ENCODE measurements at regions not wholly inside any gene's neighbourhood (a gene's known extent, or its start where the extent isn't known, plus 50 kb on each side); places are given as distances from the start of the nearest gene placed in this dataset.

GRCh38 chr4:71691416-71692073 is 92.3 kb downstream of the GC start:
- Histone ChIP-seq H3K9me3 (no peaks in the 10 kb centered on the region), H3K27me3 (no peaks in the 10 kb centered on the region), H3K4me3 (no peak overlapping the region), H3K36me3 (no peaks in the 10 kb centered on the region)
- DNase-seq: no peak

DNA sequence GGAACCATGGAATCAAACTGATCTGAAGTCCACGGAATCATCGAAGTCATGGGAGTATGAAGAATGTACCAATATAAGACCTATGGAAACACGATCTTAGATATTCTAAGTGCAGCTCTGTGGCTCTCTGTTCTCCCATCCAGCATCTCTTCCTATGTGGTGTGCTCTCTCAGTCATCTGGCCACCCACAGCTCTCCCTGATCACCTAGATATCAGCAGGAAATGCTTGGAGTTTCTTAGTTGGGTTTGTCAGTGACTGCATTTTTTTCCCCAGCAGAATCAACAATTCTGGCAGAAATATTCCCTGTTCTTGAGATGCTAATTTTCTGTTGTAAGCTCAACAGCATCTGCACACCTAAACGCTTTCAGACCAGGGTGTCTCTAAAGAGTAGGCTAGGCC is 94.1 kb downstream of the GC start:
- Histone ChIP-seq H3K4me3 (no peak overlapping the region), H3K27me3 (no peaks in the 10 kb centered on the region), H3K9me3 (no peaks in the 10 kb centered on the region), H3K36me3 (no peaks in the 10 kb centered on the region)
- no peak for DNase-seq

- no peak for DNase-seq
- no peaks in the 10 kb centered on the region for H3K27me3 ChIP-seq
- H3K36me3 ChIP-seq: no peaks in the 10 kb centered on the region
- no peak overlapping the region for H3K4me3 ChIP-seq
- no peaks in the 10 kb centered on the region for H3K9me3 ChIP-seq
These were observed 96.8 kb downstream of the GC start for GRCh38 chr4:71687056-71687455.

DNA sequence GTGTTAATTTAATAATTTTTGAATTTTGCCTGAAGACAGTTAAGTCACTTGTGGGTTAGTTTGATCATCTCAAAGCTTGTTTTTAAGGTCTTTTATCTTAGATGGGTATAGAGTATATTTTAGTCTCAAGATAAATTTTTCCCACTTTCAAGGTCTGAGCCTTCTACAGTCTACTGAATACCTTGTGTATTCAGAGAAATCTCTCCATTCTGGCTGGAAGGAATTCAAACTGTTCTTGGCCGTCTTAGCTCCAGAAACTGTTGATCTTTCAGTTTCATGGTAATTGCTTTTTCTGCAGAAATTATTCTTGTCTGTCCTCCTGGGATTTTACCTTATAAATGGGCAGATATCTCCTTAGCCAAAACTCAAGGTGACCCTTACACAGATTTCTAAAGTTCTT is 97.9 kb downstream of the GC start:
- Histone ChIP-seq H3K36me3 (no peaks in the 10 kb centered on the region), H3K9me3 (no peaks in the 10 kb centered on the region), H3K4me3 (no peak overlapping the region), H3K27me3 (no peaks in the 10 kb centered on the region)
- DNase-seq: no peak

DNA sequence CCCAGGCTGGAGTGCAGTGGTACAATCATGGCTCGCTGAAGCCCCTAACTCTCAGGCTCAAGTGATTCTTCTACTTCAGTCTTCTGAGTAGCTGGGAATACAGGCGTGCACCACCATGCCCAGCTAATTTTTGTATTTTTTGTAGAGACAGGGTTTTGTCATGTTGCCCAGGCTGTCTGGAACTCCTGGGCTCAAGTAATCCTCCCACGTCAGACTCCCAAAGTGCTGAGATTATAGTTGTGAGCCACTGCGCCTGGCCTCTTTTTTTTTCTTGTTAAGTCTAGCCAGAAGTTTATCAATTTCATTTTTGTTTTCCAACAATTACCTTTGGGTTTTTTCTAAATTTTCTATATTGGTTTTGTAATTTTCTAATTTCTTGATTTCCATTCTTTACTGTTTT is 100.6 kb downstream of the GC start:
- Histone ChIP-seq H3K4me3 (no peak overlapping the region), H3K36me3 (no peaks in the 10 kb centered on the region), H3K27me3 (no peaks in the 10 kb centered on the region), H3K9me3 (no peaks in the 10 kb centered on the region)
- DNase-seq: peak; percentile 23

- Histone ChIP-seq H3K9me3 (no peaks in the 10 kb centered on the region), H3K36me3 (no peaks in the 10 kb centered on the region), H3K4me3 (no peak overlapping the region), H3K27me3 (no peaks in the 10 kb centered on the region)
- no peak for DNase-seq
These were observed 103.2 kb downstream of the GC start for GRCh38 chr4:71680706-71681105.

DNA sequence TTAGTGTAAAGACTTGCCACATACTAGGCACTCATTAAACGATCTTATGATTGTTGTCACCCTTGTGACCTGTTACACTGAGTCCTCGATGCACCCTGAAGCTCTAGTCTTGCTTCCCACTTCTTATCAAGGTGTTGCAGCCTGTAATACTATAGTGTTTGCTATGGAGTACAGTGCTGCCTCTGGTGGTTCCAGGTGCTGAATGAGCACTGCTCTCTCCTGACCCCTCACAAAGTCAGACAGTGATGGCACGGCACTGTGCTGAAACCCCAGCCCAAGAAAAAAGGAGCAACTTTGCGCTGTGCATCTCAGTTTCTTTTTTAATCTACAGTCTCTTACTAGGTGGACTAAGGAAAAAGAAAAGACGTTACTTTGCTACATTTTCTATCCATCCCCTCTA is 106.3 kb downstream of the GC start:
- no peaks in the 10 kb centered on the region for H3K27me3 ChIP-seq
- H3K36me3 ChIP-seq: no peaks in the 10 kb centered on the region
- no peak for DNase-seq
- H3K4me3 ChIP-seq: no peak overlapping the region
- H3K9me3 ChIP-seq: no peaks in the 10 kb centered on the region

GRCh38 chr4:71669291-71669690 is 114.6 kb downstream of the GC start:
- Histone ChIP-seq H3K4me3 (no peak overlapping the region), H3K27me3 (no peaks in the 10 kb centered on the region), H3K36me3 (no peaks in the 10 kb centered on the region), H3K9me3 (no peaks in the 10 kb centered on the region)
- no peak for DNase-seq

DNA sequence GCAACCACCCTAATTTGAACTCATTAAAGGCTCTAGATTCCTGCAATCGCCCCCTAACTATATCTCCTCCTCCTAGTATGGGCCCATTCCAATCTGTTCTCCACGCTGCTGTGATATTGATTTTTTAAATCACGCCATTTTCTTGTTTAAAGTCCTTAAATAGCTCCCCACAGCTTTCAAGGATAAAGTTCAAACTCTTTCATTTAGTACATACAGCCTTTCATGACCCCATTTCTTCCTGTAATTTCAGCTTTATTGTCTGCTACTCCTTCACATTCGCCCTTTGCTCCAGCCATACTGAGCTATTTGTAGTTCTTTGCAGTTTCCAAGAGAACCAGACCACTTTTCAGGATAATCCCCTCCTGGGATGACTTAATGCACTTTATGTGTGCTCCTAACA is 118.5 kb downstream of the GC start:
- no peaks in the 10 kb centered on the region for H3K36me3 ChIP-seq
- H3K4me3 ChIP-seq: no peak overlapping the region
- no peak for DNase-seq
- H3K27me3 ChIP-seq: no peaks in the 10 kb centered on the region
- no peaks in the 10 kb centered on the region for H3K9me3 ChIP-seq

- no peak for DNase-seq
- H3K27me3 ChIP-seq: no peaks in the 10 kb centered on the region
- no peak overlapping the region for H3K4me3 ChIP-seq
- H3K36me3 ChIP-seq: no peaks in the 10 kb centered on the region
- no peaks in the 10 kb centered on the region for H3K9me3 ChIP-seq
These were observed 119.5 kb downstream of the GC start for GRCh38 chr4:71664366-71664765.

DNA sequence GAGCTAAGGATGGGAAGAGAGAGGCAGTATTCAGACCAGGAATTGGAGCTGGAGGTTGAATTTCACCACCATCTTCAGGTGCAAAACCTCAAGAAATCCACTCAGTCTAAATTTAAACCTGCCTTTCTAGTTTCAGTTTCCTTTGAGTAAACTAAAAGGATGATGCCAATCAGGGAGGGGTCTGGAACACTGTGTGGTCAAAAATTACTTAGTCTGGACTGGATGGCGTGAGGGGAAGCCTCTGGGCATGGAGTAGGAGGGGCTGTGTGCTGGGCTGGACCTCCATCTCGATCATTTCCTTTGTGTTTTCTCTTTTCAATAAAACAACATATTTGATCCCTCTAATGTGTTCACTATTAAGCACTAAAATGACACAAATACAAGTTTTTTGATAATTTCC is 120.1 kb downstream of the GC start:
- no peaks in the 10 kb centered on the region for H3K36me3 ChIP-seq
- no peak for DNase-seq
- no peaks in the 10 kb centered on the region for H3K27me3 ChIP-seq
- no peaks in the 10 kb centered on the region for H3K9me3 ChIP-seq
- H3K4me3 ChIP-seq: no peak overlapping the region

DNA sequence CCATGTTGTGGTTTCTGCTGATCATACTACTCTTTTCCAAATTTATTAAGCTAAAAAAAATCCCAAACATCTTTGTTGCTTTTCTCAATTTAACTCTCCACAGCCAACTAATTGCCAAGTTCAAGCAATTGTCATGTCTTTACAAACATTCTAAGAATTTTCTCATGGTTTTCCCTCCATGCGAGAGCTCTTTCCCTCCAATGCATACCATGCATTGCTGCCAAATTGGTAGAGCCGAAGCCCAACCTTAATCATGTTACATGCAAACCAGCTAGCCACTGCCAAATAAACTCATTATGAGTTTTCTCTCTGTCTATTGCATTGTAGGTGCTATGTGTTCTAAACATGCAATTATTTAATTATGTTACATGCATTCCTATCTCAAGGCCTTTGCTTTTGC is 123.9 kb downstream of the GC start:
- no peaks in the 10 kb centered on the region for H3K9me3 ChIP-seq
- no peak for DNase-seq
- H3K27me3 ChIP-seq: no peaks in the 10 kb centered on the region
- H3K4me3 ChIP-seq: no peak overlapping the region
- no peaks in the 10 kb centered on the region for H3K36me3 ChIP-seq

GRCh38 chr4:71648923-71649322 is 135.0 kb downstream of the GC start:
- DNase-seq: no peak
- H3K9me3 ChIP-seq: no peaks in the 10 kb centered on the region
- no peak overlapping the region for H3K4me3 ChIP-seq
- no peaks in the 10 kb centered on the region for H3K27me3 ChIP-seq
- H3K36me3 ChIP-seq: no peaks in the 10 kb centered on the region

DNA sequence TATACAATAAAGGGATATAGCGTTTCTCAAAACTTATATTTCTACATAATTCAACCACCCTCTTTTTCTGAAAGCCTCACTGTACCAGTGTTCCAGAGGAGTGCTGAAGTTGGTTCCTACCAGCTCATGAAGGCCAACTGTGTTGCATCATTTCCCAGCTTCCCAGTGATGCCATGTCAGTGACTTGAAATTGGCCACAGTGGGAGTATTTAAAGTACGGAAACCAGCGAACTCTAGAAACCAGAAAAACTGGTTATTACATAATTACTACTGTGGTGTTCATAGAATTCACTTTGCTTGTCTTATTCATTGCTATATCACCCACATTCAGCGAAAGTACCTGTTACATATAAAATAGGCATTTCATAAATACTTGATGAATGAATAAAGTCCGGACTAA is 135.4 kb downstream of the GC start:
- no peaks in the 10 kb centered on the region for H3K9me3 ChIP-seq
- H3K4me3 ChIP-seq: no peak overlapping the region
- no peak for DNase-seq
- H3K27me3 ChIP-seq: no peaks in the 10 kb centered on the region
- H3K36me3 ChIP-seq: no peaks in the 10 kb centered on the region

DNA sequence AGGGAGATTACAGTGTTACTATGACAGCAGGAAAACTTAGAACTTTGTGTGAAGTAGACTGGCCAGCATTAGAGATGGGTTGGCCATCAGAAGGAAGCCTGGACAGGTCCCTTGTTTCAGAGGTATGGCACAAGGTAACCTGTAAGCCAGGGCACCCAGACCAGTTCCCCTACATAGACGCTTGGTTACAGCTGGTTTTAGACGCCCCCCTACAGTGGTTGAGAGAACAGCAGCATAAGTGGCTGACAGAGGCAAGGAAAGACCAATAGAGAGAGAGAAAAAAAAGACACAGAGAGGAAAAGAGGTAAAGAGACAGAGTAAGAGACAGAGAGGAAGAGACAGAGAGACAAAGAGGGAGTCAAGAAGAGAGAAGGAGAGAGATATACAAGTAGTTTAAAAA is 144.5 kb downstream of the GC start:
- Histone ChIP-seq H3K4me3 (no peak overlapping the region), H3K27me3 (no peaks in the 10 kb centered on the region), H3K9me3 (no peaks in the 10 kb centered on the region), H3K36me3 (no peaks in the 10 kb centered on the region)
- no peak for DNase-seq

- Histone ChIP-seq H3K27me3 (no peaks in the 10 kb centered on the region), H3K9me3 (no peaks in the 10 kb centered on the region)
- DNase-seq: no peak
These were observed 148.6 kb downstream of the GC start for GRCh38 chr4:71635139-71635748.

DNA sequence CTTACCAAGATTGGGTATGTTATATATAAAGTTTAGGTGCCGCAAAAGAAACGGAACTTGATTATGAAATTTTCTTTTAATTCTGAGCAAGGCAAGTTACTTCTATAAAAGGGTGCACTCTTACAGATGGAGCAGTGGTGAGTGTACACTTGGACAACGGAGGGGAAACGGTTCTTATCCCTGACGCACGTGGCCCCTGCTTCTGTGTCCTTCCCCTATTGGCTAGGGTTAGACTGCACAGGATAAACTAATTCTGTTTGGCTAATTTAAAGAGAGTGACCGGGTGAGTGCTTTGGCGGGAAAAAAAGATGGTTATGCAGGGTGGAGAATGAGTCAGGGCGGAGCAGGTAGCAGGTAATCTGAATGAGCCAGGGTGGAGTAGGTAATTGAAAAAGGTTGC is 149.5 kb downstream of the GC start:
- Histone ChIP-seq H3K9me3 (no peaks in the 10 kb centered on the region), H3K4me3 (peak overlapping the region; percentile 13; the same call in 1 of the 2 replicates), H3K36me3 (no peaks in the 10 kb centered on the region), H3K27me3 (no peaks in the 10 kb centered on the region)
- peak; percentile 8 for DNase-seq

More at GRCh38 chr4:71635139-71635748, 148.6 kb downstream of the GC start:
- no peaks in the 10 kb centered on the region for H3K36me3 ChIP-seq
- H3K4me3 ChIP-seq: no peak overlapping the region

GRCh38 chr4:71630803-71631202 is 153.1 kb downstream of the GC start:
- Histone ChIP-seq H3K27me3 (no peaks in the 10 kb centered on the region), H3K36me3 (no peaks in the 10 kb centered on the region), H3K9me3 (no peaks in the 10 kb centered on the region), H3K4me3 (no peak overlapping the region)
- DNase-seq: no peak

Data from MG63 (cell line).